GM21381 (cell line): ENCODE measurements at regions not wholly inside any gene's neighbourhood (a gene's known extent, or its start where the extent isn't known, plus 50 kb on each side); places are given as distances from the start of the nearest gene placed in this dataset.
"Not testable (repeated sequence)": the region's sequence is repeated elsewhere in the genome, so short reads cannot be mapped to it uniquely, and the experiment has no call there.

Source experiments
- ATAC-seq: cut with Tn5 transposase; IDR thresholded peaks from one replicate; pipeline ENCODE4 v1.9.1; 2021; ENCODE audit warnings: mild to moderate bottlenecking, moderate library complexity; ENCODE audit not compliant: unreplicated experiment

DNA sequence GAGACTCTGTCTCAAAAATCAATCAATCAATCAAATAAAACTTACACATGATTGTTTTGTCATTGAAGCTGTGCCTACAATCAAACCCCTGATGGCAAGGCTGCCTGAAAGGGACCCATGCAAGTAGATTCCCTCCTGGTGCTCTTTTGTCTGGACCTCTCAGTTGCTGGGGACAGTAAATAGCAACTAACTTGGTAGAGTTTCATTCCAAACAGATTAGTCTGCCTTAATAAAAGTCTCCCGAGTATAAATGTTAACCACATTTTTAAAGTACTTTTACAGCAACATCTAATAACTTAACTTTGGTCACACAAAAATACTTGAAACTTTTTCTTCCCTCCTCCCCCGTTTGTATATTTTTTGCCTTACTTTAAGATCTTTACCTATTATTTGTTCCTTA, 105.5 kb downstream of the FEM1C start:
- ATAC-seq = no peak

DNA sequence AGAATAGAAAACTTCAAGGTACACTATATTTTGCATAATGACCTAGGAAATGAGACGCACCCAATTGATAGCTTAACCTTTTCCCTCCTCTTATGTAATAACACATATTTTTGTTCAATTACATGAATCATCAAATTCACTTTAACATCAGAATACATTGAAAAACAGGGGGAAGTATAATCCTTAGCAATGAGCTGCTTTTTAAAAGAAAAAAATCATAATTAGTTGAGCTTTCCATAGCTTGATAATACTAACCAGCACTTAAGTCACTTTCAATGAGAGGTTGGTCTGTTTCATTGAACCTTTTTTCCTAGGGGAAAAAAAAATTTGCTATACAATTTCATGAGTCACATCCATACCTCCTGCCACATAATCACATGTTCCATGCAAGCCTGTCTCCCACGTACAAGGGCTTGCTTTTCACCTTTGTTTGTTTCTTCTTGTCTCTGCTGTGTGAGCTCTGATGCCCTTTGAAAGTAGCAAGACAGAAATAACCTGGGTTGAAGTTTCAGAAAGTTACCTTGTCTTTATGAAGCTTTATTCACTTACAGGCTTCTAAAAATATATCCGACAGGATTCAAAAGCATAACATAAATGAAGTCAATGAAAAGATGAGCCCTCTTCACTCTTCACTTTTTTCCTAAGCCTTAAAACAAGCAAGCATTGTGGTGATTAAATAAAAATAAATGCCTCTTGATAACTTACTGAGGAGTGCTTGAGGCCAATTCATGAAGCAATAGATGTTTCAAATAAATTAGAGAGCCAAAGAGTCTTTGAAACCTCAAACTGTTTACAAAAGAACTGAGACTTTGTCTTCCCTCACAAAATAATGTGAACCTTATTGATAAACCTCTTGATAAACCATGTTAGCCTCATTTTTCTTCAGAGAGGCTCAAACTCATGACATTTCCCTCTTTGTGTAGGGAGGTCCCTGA, 108.5 kb downstream of the FEM1C start:
- ATAC-seq = no peak

DNA sequence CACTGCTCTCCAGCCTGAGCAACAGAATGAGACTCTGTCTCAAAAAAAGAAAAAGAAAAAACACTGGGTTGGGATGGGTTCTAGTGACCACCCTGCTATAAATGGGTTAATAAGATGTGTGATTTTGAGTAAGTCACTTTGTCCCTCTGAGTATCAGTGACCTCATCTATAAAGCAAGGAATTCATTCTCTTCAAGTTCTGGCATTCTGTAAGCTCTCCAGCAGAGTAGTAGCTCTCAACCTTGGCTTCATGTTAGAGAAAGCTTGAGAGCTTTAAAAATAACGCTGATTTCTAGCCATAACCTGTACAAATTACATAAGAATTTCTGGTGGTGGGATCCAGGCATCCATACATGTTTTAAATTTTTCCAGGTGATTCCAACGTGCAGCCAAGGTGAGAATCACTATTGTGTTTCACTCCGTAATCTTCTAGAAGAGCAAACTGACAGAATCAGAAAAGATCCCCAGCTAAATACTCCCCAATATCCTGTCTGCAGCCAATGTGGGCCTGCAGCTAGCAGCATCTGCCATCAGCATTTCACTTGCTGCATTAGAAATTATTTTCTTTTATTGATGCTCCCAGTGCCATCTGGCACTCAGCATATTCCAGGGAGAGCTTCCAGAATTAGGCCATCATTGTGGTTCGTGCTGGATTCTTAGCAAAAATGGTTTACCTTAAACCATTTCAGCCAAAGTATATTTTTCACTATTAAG, 109.4 kb downstream of the FEM1C start:
- ATAC-seq = no peak

DNA sequence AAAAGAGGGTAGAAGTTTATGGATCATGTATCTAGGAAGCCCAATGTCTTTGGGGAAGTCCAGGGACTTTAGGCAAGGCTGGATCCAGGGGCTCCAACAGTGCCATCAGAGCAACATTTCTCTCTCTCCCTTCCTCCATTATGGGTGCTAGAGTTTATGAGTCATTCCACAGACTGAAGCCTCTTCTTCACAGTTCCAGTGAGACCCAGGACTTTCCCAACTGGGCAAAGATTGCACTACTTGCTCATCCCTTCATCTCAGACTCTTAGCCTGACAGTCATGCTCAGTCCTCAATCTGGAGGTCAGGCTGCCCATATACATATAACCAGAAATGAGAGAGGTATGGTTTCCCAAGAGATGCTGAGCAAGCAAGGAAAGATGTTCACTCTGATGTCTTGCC, 110.7 kb downstream of the FEM1C start:
- no peak for ATAC-seq

DNA sequence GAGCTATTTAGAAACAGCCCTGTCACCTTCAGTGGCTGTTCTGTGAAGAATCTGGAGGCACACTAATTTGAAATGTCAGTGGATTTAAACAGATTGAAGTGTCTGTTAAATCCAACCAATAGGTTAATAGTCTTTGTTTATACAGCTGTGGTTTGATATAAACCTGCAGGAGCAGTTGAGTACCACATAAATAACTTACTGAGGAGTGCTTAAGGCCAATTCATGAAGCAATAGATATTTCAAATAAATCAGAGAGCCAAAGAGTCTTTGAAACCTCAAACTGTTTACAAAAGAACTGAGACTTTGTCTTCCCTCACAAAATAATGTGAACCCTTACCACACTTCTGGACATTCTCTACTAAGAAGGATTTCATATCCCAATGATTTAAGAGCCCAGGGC, 111.9 kb downstream of the FEM1C start:
- ATAC-seq = no peak

DNA sequence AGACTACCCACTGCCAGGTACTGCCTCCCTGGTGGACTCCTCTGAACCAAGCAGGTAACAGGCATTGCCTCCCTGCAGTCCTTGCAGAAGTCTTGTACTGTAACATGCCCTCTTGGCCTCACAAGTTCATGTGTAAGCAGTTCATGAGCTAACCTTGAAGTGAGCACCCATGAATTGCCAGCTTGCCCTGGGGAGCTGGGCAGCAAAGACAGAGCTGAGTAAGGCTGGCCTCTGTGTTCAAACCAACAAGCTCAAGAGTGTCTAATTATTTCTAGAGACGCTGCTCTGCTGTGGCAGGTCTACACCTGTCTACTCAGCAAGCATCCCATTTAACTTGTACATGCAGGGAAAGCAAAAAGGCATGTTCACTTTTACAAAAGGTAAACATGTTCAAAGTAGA, 113.5 kb downstream of the FEM1C start:
- no peak for ATAC-seq

DNA sequence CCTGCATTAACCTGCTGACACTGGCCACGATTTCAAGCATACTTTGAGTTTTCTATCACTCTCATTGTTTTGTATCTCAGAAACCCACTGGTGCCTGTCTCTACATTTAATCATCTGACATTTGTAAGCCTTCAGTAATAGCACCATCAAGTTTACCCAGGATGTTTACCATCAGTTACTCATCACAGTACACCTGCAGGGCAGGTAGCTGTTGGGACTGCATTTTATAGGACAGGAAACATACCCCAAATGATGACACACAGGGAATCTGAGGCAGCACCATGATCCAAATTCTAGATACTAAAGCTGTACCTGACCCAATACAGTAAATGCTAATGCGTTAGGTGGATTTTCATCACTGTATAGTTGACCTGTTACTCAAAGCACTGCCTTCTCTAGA, 114.2 kb downstream of the FEM1C start:
- ATAC-seq = no peak

DNA sequence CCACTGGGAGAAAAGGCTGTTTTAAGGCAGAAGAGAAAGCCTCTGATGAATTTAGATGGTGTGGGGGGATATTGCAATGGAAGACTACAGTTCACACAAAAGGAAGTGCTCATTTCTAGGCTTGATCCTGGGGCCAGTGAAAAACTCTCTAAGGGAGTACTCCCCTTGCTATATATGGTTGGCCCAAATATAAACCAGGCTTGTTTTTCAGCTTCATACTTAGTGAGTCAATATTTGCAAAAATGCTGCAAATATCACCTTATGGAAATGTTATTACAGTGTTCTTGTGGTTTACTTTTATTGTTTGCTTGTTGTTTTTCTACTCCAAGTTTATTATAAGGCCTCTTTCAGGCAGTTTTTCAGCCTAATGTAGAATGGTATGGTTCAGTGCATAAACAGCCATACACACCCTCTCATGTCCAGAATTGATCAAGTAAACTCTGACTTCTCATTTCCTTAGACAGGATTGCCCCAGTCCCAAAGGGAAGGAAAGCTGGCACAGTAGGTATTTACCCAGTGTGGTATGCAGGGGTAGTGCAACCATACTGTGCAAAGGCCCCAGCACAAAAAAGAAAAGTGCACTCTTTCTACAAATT, 115.1 kb downstream of the FEM1C start:
- ATAC-seq = no peak

DNA sequence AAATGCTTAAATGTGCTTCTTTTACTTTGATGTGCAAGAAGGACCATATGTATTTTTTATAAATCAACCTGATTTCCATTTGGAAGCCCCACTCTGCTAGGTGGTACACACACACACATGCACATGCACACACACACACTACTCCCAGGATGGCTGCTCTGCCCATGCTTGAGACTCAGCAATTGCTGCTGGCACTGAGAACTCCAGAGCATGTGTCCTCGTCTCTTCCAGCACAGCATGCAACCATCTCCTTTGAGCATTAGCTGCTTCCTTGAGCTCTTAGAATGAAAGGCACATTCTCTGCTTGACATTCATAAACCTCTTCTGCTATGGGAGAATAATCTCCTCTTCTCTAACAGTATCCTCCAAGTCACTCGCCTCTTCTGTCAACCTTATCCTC, 115.9 kb downstream of the FEM1C start:
- no peak for ATAC-seq

DNA sequence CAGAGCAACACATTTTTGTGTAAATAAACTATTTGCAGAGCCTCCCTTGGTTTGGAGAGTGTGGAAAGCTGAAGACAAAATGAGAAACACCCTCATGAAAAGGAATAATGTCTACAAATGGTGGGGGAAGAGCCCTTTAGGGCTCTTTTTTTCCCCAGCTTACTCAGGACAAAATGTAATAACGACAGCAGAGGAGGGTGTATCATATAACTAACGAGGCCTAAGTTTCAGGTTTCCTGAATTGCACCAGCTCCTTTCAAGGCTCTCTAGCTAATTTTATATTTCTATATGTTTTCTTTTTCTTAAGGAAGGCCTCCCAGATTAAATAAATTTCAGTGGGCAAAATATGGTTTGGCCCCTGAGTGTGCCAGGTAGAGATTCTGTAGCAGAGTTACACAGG, 116.3 kb downstream of the FEM1C start:
- no peak for ATAC-seq

DNA sequence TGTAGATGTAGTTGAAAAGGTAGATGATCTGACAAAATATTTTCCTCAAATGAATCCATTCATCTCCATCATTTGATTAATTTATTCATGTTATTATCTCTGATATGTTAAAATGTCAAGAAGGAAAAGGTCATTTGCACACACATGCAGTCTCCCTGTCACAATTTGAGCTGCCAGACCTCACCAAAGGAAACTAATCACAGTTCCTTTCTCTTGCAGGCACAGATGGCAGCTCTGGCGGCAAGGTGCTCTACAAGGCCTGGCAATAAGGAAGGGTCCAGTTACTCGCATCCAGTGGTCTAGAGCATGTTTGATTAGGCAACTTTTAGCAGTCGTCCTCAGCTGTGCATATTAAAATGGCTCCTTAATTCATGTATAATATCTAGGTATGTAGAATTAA, 120.1 kb downstream of the FEM1C start:
- ATAC-seq = no peak

DNA sequence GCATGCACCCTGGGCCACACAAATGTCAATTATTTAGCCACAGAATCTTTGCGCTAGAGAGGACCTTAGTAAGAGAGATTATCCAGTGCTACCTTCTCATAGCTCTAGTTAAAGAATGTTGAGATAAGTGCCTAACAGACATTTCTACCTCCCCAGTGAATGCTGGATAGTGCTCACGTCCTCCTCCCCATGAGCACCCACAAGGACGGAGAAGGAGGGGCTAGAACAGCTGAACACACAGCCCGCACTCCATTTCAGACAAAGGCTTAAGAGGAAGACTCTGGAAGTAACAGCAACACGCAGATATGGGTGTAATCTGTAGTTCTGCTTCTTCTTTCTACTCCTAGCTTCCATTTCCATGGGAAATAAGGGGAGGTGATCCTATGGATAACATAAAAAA, 120.5 kb downstream of the FEM1C start:
- ATAC-seq = no peak

DNA sequence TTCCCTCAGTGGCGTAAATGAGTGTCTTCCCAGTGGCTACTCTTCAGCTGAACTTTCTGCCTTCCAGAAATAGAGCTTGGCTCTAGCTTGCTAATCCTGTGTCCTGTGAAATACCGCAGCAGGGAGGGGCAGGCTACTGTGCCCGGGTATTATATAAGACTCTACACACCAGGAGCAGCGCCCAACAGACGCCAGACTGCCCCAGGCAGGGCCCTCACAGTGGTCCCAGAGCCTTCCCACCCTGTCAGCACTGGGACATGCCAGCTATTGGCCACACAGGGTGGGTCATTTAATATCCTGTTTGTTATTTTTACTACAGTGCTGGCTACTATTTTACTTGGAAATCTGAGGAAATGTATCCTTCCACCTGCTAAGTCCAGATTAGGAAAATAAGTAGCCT, 121.0 kb downstream of the FEM1C start:
- ATAC-seq = no peak

DNA sequence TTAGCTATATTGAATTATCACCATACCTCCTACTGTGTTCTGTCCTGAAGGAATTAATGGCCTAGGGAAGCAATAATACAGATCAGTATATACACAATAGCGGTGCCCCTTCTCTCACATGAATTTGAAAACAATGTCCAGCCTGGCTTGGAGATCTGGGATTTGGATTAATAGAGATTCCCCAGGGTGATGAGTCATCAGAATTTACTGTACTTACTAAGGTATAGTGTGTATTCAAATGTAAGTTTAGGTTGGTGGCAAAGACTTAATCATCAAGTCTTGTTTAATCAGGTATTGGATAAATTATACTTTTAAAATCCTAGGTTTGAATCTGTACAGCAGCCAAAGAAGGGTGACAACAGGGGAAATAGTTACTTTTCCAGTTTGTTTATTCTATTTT, 121.5 kb downstream of the FEM1C start:
- no peak for ATAC-seq

DNA sequence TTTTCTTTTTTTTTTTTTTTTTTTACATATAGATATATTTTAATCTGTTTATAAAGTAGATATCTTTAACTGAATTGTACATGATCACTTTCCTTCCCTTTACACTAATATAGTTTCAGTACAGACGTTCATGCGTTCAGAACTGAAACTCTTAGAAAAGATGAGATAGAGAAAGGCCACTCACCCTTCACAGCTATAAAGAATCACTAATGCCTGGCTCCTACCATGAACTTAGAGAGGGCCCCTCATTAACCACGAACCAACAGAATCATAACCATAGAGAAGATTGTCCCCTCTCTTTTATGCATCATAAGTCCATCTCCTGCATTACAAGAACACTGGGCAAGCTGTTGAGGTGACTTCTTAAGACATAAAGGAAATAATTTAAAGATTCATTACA, 123.8 kb downstream of the FEM1C start:
- not testable (repeated sequence) for ATAC-seq

DNA sequence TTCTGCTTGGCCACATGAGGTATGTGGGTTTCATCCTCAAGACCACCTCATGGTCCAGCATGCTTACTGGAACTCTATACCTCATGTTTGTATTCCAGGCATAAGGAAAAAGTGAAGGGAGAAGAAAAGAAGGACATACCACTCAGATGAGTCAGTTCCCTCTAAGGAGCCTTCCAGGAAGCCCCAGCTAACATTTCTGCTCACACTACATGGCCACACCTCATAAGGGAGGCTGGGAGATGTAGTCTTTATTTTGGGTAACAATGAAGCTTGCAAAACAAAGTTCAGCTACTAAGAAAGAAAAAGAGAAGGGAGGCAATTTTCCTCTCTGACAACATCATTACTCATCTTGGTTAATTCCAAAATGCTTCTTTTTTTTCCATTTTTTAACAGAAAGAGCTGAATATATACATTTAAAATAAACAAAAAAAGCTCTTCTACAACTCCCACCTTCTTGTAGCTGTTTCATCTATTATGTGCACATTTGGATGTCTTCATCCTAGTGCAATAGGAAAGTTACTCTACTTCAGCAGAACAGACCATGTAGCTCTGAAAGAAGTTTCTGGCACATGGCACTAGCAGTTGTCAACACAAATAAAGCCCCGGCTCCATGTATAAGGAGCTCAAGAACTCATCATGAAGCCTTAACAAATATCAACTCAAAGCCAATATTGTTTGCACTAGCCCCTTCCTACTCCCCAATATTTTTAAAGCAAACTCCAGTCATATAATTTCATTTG, 123.6 kb upstream of the CCDC112 start:
- ATAC-seq = no peak

DNA sequence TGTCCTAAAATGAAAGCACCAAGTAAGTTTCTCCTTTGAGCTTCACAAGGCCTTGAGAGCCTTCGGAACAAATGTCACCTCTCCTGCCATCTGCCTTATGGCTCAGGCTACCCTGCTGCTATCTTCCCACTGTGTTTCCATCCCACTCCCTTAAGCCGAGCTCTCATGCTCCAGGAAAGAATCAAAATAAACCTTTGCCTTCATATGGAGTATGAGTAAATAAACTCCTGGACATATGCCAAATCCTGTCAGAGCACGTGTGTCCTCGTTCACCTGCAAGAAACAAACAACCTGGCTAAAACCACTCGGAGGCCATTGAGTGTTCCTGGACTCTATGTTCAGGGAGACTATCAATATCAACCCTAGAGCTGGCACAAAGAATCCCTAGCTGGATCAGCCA, 122.3 kb upstream of the CCDC112 start:
- ATAC-seq = no peak

DNA sequence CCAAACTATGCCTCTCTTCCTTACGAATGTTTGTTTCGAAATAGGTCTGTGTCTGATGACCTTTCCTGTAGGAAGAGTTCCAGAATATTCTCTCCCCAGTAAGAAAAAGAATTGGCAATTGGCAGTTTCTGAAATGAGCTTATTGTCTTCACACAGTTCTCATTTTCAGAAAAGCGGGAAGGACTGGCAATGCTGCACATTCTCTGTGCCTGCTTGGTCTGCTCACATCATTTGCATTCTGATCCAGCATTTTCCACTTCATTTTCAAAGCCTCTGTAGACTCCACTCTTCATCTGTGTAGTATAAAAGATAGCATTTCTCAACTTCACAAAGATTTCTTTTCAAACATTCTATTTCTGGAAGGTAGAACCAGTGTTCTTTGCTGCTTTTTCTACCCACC, 120.6 kb upstream of the CCDC112 start:
- no peak for ATAC-seq

DNA sequence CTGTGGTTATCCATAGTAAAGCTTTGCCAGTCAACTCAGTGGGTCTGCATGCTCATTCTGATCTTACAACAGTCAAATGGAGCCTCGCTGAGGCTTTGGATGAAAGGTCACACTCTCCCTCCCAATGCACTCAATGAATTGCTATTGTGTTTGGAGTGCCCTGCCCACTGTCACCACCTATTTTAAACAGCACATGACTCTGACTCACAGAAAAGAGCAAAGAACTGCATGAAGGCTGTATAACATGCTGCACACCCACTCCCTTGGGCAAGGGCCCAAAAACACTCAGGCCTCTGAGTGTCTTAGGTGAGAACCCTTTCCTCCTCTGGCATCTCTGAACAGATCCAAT, 118.7 kb upstream of the CCDC112 start:
- ATAC-seq = no peak

DNA sequence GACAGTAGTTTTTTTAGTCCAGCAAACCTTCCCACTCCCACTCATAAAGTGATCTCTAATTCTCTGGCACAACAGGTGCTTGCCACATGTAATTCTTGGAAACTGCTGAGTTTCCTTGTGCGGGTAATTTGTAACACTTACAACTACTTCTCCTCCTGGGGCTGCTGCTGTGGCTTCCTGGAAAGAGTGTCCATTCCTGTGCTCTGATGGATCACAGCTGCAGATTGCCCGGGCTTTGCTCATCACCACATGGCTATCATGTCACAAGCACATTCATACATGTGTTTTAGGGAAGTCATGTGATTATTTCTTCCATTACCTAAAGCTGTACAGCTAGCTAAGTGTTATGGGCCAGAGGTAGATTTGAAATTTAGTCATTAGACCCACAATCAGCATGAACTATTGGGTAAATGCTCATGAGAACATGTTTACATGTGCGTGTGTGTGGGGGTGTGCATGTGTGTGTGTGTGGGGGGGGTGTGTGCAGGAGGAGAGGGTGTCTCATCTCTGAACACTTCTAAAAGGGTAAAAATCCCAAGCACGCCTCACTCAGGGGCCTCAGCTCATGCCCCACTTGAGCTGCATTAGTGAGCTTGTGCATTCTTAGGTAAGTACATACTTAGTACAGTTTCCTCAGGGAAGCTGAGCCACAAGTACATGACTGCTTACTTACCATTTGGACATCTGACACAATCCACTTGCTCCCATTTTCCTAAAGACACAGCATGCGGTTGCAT, 118.1 kb upstream of the CCDC112 start:
- no peak for ATAC-seq

DNA sequence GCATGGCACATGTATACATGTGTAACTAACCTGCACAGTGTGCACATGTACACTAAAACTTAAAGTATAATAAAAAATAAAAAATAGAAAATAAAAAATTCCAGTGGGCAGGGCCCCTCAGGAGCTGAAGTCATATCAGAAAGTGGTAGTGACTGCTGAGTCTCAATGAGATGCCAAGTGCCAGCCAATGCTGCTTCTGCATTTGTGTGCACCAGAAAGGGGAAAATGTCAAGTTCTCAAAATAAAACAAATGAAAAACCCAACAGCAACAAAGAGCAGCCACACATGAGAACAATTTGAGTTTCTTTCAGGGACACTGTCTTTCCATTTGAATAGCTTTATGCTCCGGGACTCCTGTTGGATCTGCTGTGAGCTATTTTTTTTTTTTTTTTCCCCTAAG, 117.2 kb upstream of the CCDC112 start:
- no peak for ATAC-seq
